ENCODE measurements at regions not wholly inside any gene's neighbourhood (a gene's known extent, or its start where the extent isn't known, plus 50 kb on each side); places are given as distances from the start of the nearest gene placed in this dataset.

DNA sequence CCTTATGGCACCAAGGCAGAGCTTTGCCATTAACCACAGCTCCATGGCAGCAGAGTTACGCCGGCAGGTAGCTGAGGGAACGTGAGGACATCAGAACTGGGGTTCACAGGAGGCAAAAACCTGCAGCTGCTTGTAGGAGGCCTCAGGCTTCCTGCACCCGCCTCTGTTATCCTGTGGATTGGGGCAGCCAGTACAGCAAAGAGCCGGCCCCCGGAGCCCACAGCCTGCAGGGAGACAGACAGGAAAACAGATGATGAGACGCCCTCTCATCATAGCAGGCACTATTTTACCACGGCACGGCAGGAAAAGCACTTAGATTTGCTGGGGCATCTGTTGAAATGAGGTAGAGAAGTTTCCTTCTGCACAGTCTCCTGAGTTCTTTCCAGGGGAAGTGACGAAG, 870.3 kb downstream of the TBC1D22A start:
- Histone ChIP-seq H3K4me3 (replicated peaks; ENCODE audit: insufficient read depth, low read length) (no peak overlapping the region), H3K27me3 (ENCODE audit: insufficient read depth, poor library complexity, severe bottlenecking) (no peaks in the 10 kb centered on the region), H3K27ac (replicated peaks) (no peak overlapping the region)
- no peak for DNase-seq (ENCODE audit: low read depth in 1 of 2, low spot score in 1 of 2)
- TF ChIP-seq, protein P1, sequence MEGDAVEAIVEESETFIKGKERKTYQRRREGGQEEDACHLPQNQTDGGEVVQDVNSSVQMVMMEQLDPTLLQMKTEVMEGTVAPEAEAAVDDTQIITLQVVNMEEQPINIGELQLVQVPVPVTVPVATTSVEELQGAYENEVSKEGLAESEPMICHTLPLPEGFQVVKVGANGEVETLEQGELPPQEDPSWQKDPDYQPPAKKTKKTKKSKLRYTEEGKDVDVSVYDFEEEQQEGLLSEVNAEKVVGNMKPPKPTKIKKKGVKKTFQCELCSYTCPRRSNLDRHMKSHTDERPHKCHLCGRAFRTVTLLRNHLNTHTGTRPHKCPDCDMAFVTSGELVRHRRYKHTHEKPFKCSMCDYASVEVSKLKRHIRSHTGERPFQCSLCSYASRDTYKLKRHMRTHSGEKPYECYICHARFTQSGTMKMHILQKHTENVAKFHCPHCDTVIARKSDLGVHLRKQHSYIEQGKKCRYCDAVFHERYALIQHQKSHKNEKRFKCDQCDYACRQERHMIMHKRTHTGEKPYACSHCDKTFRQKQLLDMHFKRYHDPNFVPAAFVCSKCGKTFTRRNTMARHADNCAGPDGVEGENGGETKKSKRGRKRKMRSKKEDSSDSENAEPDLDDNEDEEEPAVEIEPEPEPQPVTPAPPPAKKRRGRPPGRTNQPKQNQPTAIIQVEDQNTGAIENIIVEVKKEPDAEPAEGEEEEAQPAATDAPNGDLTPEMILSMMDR (IDR thresholded peaks at IDR 0.05; ENCODE audit: insufficient read depth, low read length), result no peak
- TF ChIP-seq POLR2AphosphoS5 (IDR thresholded peaks at IDR 0.05; ENCODE audit: low read depth) (no peak), GABPA (IDR thresholded peaks at IDR 0.05; ENCODE audit: low read depth) (no peak), SPI1 (IDR thresholded peaks at IDR 0.05; ENCODE audit: borderline replicate concordance, low read depth) (no peak), REST (IDR thresholded peaks at IDR 0.05; ENCODE audit: insufficient replicate concordance, low read depth) (no peak)

DNA sequence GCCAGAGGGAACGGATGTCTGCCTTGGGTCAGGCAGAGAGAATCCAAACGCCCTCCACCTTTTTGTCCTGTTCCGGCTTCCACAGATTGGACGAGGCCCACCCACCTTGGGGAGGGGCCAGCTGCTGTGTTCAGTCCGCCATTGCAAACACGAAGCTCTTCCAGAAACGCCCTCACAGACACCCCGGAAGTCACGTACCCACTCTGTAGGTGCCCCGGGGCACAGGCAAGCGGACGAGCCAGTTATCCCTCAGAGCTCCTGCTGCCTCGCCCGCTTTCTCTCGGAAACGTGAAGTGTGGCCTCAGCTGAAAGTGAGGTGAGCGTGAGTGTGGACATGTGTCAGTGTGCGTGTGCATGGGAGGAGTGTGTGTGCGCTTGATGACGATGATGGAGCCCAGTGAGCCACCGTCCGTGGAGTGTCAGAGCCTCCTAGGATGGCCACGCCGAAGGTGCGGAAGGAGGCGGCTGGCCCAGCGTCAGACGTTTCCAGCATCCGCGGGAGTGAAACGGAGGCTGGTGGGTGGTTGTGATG, 869.2 kb downstream of the TBC1D22A start:
- Histone ChIP-seq H3K27me3 (ENCODE audit: insufficient read depth, poor library complexity, severe bottlenecking) (no peaks in the 10 kb centered on the region), H3K4me3 (replicated peaks; ENCODE audit: insufficient read depth, low read length) (no peak overlapping the region), H3K27ac (replicated peaks) (no peak overlapping the region)
- DNase-seq (ENCODE audit: low read depth in 1 of 2, low spot score in 1 of 2), result no peak
- TF ChIP-seq, protein P1 (IDR thresholded peaks at IDR 0.05; ENCODE audit: insufficient read depth, low read length), result no peak
- TF ChIP-seq GABPA (IDR thresholded peaks at IDR 0.05; ENCODE audit: low read depth), result no peak
- no peak for TF ChIP-seq POLR2AphosphoS5 (IDR thresholded peaks at IDR 0.05; ENCODE audit: low read depth)
- TF ChIP-seq REST (IDR thresholded peaks at IDR 0.05; ENCODE audit: insufficient replicate concordance, low read depth), result no peak
- no peak for TF ChIP-seq SPI1 (IDR thresholded peaks at IDR 0.05; ENCODE audit: borderline replicate concordance, low read depth)

DNA sequence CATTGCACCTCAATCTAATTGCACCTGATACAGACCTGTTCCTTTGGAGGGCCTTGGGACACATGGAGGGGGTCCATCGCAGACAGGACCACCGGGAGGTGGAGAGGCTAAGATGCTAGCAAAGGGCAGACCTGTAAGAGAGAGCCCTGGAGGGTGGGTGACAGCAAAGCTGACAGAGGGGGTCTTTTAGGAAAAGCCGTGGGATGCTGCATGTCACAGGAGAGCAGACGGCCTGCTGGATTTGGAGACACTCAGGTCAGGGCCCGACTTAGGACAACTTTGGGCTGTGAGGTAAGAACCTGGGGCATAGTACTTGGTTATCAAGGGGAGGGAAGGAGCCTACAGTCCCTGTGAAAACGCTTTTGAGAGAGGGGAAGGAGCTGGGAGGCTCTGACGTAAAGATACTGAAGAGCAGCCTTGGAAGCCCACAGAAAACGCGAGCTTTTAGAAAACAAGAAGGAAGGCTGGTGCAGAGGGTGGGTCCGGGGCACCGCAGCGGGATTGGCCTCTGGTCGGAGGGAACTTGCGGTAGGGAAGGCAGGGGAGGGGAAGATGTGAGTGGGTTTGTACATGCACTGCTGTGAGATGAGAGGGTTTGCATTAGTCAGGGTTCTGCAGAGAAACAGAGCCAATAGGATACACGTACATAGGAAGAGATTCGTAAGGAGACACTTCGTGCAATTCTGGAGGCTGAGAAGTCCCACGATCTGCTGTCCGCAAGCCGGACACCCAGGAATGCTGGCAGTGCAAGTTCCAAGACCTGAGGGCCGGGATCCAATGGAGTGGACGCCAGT, 868.5 kb downstream of the TBC1D22A start:
- Histone ChIP-seq H3K27me3 (ENCODE audit: insufficient read depth, poor library complexity, severe bottlenecking) (no peaks in the 10 kb centered on the region), H3K4me3 (replicated peaks; ENCODE audit: insufficient read depth, low read length) (no peak overlapping the region), H3K27ac (replicated peaks) (no peak overlapping the region)
- no peak for DNase-seq (ENCODE audit: low read depth in 1 of 2, low spot score in 1 of 2)
- no peak for TF ChIP-seq POLR2AphosphoS5 (IDR thresholded peaks at IDR 0.05; ENCODE audit: low read depth)
- TF ChIP-seq SPI1 (IDR thresholded peaks at IDR 0.05; ENCODE audit: borderline replicate concordance, low read depth), result no peak
- TF ChIP-seq, protein P1 (IDR thresholded peaks at IDR 0.05; ENCODE audit: insufficient read depth, low read length), result no peak
- TF ChIP-seq REST (IDR thresholded peaks at IDR 0.05; ENCODE audit: insufficient replicate concordance, low read depth), result no peak
- no peak for TF ChIP-seq GABPA (IDR thresholded peaks at IDR 0.05; ENCODE audit: low read depth)

All from HL-60 (cell line).